IMR-90 (cell line): ENCODE measurements at regions not wholly inside any gene's neighbourhood (a gene's known extent, or its start where the extent isn't known, plus 50 kb on each side); places are given as distances from the start of the nearest gene placed in this dataset.

Experiments
- ATAC-seq: fragments of 200-7000 bp; cut with Tn5 transposase; 2 replicates; pipeline ENCODE4 v1.9.1; 2020; ENCODE audit warnings: low read depth, mild to moderate bottlenecking, moderate library complexity
- BruUV-seq: library from RNA; stranded (reverse); fragments of 400-500 nt; replicated peaks from 2 replicates; lab custom pipeline; 2021; lab: Mats Ljungman, UMichigan
- CTCF ChIA-PET: fragments of 300-600 bp; formaldehyde crosslinking; extraction: SDS; loops from one replicate; lab custom pipeline; 2021; ENCODE audit warnings: antibody characterized with exemption; lab: Yijun Ruan, JAX
- POLR2A ChIA-PET: fragments of 300-600 bp; sonication (Branson Sonifier 250); formaldehyde crosslinking; loops from one replicate; lab custom pipeline; 2022; ENCODE audit warnings: antibody characterized with exemption; ENCODE audit not compliant: unreplicated experiment; lab: Charles Lee
- DNase-seq: peaks from one replicate; pipeline ENCODE4 v3.0.0; 2013
- H2AFZ ChIP-seq: replicated peaks from 2 replicates; pipeline ENCODE3; 2013; ENCODE audit warnings: low read length, mild to moderate bottlenecking; ENCODE audit not compliant: poor library complexity
- H2AK5ac ChIP-seq: 2 replicates; pipeline ENCODE4 v1.6.1; 2013; ENCODE audit warnings: low read depth, low read length, inconsistent platforms
- H2AK9ac ChIP-seq: replicated peaks from 2 replicates; pipeline ENCODE3; 2013; ENCODE audit warnings: mild to moderate bottlenecking, low read depth, low read length, moderate library complexity; ENCODE audit not compliant: poor library complexity
- H2BK120ac ChIP-seq: 2 replicates; pipeline ENCODE4 v1.6.1; 2013; ENCODE audit warnings: low read depth, low read length, inconsistent platforms
- H2BK15ac ChIP-seq: 3 replicates; pipeline ENCODE4 v1.6.1; 2013; ENCODE audit warnings: low read depth, low read length, inconsistent platforms
- H2BK20ac ChIP-seq: 2 replicates; pipeline ENCODE4 v1.6.1; 2013; ENCODE audit warnings: low read depth, mild to moderate bottlenecking, inconsistent platforms, low read length, moderate library complexity
- H2BK5ac ChIP-seq: 2 replicates; pipeline ENCODE4 v1.6.1; 2013; ENCODE audit warnings: mild to moderate bottlenecking, low read depth, low read length, inconsistent platforms; ENCODE audit not compliant: poor library complexity, severe bottlenecking
- H3K14ac ChIP-seq: replicated peaks from 2 replicates; pipeline ENCODE4 v1.6.1; 2013; ENCODE audit warnings: low read depth, low read length, inconsistent platforms
- H3K18ac ChIP-seq: 2 replicates; pipeline ENCODE4 v1.6.1; 2013; ENCODE audit warnings: low read depth, low read length, control low read depth
- H3K23ac ChIP-seq: 2 replicates; pipeline ENCODE4 v1.6.1; 2013; ENCODE audit warnings: low read depth, low read length, inconsistent platforms
- H3K27ac ChIP-seq: 2 replicates; pipeline ENCODE4 v1.5.1; 2013; ENCODE audit warnings: mild to moderate bottlenecking, control low read depth, low read length; ENCODE audit not compliant: insufficient read depth
- H3K27me3 ChIP-seq: 2 replicates; pipeline ENCODE4 v1.6.1; 2013; ENCODE audit warnings: low read length; ENCODE audit not compliant: control insufficient read depth, insufficient read depth
- H3K36me3 ChIP-seq: 2 replicates; pipeline ENCODE4 v1.6.1; 2013; ENCODE audit warnings: low read length, mixed read lengths; ENCODE audit not compliant: control insufficient read depth, insufficient read depth
- H3K4ac ChIP-seq: 2 replicates; pipeline ENCODE4 v1.6.1; 2013; ENCODE audit warnings: low read depth, low read length, inconsistent platforms
- H3K4me1 ChIP-seq: 2 replicates; pipeline ENCODE4 v1.6.1; 2013; ENCODE audit warnings: low read length, mixed read lengths; ENCODE audit not compliant: control insufficient read depth, insufficient read depth
- H3K4me2 ChIP-seq: 2 replicates; pipeline ENCODE4 v1.6.1; 2013; ENCODE audit warnings: low read depth, mild to moderate bottlenecking, control low read depth, low read length, moderate library complexity
- H3K4me3 ChIP-seq: 2 replicates; pipeline ENCODE4 v1.5.1; 2013; ENCODE audit warnings: low read depth, mild to moderate bottlenecking, control low read depth, low read length, moderate library complexity; ENCODE audit not compliant: insufficient read depth
- H3K56ac ChIP-seq: 2 replicates; pipeline ENCODE4 v1.6.1; 2013; ENCODE audit warnings: low read length, inconsistent platforms; ENCODE audit not compliant: insufficient read depth; ENCODE audit errors: extremely low read depth
- H3K79me1 ChIP-seq, 2 experiments: 2 replicates each; pipeline ENCODE4 v1.6.1; 2013; ENCODE audit warnings: low read length in 2 of 2, inconsistent platforms in 1 of 2, low read depth in 1 of 2
- H3K9ac ChIP-seq: 2 replicates; pipeline ENCODE4 v1.6.1; 2013; ENCODE audit warnings: low read depth, low read length, control low read depth
- H3K9me1 ChIP-seq: 2 replicates; pipeline ENCODE4 v1.6.1; 2013; ENCODE audit warnings: low read length, inconsistent platforms; ENCODE audit not compliant: insufficient read depth
- H3K9me3 ChIP-seq: 2 replicates; pipeline ENCODE4 v1.6.1; 2013; ENCODE audit warnings: low read length; ENCODE audit not compliant: control insufficient read depth, insufficient read depth
- H4K20me1 ChIP-seq: 2 replicates; pipeline ENCODE4 v1.6.1; 2013; ENCODE audit warnings: low read length, inconsistent platforms; ENCODE audit not compliant: insufficient read depth
- H4K5ac ChIP-seq: 2 replicates; pipeline ENCODE4 v1.6.1; 2013; ENCODE audit warnings: mild to moderate bottlenecking, low read depth, low read length, control low read depth
- H4K8ac ChIP-seq, 2 experiments: 2 replicates each; pipeline ENCODE4 v1.6.1; 2013; ENCODE audit warnings: low read depth in 2 of 2, low read length in 2 of 2, control low read depth in 1 of 2, inconsistent platforms in 1 of 2
- H4K91ac ChIP-seq: 2 replicates; pipeline ENCODE4 v1.6.1; 2013; ENCODE audit warnings: low read depth, low read length, inconsistent platforms; ENCODE audit not compliant: insufficient read depth
- MXI1 ChIP-seq: IDR thresholded peaks from 2 replicates; pipeline ENCODE4 v1.6.1; 2012; ENCODE audit warnings: low read depth, mild to moderate bottlenecking, low read length, moderate library complexity, borderline replicate concordance
- NFE2L2 ChIP-seq: fragments of 150-350 bp; IDR thresholded peaks from 2 replicates; pipeline ENCODE4 v1.6.1; 2016; ENCODE audit warnings: low read depth, mild to moderate bottlenecking, low read length
- POLR2A ChIP-seq: IDR thresholded peaks from 2 replicates; pipeline ENCODE4 v1.6.1; 2012; ENCODE audit warnings: mild to moderate bottlenecking, low read depth, low read length
- WGBS, 2 experiments: methylation state at CpG; one replicate each; pipeline versions ENCODE4 v1.1.5 to v1.1.7; 2013; ENCODE audit warnings: missing lambda C conversion rate in 2 of 2; ENCODE audit not compliant: insufficient read length in 1 of 2; ENCODE audit errors: extremely low coverage in 2 of 2; 5-methylcytosine and 5-hydroxymethylcytosine counted together
- dilution Hi-C: fragments of 300-500 bp; cut with HindIII; formaldehyde crosslinking; loops from one replicate; pipeline ENCODE4 v1.14.3; 2018; ENCODE audit warnings: low sequenced_read_pairs; ENCODE audit not compliant: unreplicated experiment
- in situ Hi-C: fragments of 300-500 bp; cut with MboI; formaldehyde crosslinking; loops from 3 replicates; pipeline ENCODE4 v1.14.3; 2019; ENCODE audit warnings: low sequenced_read_pairs, inconsistent platforms, mixed read lengths
- intact Hi-C: fragments of 100-400 bp; cut with micrococcal nuclease; formaldehyde crosslinking; loops from 2 replicates; pipeline ENCODE4 v1.10.0; 2022

DNA sequence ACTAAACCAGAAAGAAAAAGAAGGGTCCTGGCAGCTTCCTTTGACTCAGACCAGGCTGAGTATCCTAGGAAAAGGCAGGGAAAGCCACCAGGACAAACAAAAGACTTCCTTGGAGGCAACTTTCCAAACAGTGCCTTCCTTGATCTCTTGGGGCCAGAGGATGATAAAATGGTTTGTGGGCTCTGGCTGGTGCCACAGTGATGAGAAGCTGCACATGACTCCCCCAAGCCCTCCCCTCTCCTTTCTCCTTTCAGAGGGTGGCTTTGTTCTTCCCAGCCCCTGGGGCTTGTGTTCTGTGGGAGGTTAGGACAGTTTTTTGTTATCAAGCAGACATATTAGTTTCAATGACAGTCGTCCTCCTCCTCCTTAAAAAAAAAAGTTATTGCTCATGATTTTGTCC lies 183.2 kb downstream of the SEM1 start:
- Histone ChIP-seq H4K8ac (no peak overlapping the region), H3K9ac (no peak overlapping the region), H3K23ac (no peak overlapping the region), H3K9me1 (no peaks in the 10 kb centered on the region), H3K9me3 (no peaks in the 10 kb centered on the region), H2BK20ac (no peak overlapping the region), H3K27me3 (no peaks in the 10 kb centered on the region), H2BK15ac (no peak overlapping the region), H3K14ac (no peak overlapping the region), H2AK5ac (no peak overlapping the region), H2BK120ac (no peak overlapping the region), H4K91ac (no peak overlapping the region), H3K4me2 (no peak overlapping the region), H3K4ac (no peak overlapping the region), H3K4me3 (no peak overlapping the region), H3K36me3 (no peaks in the 10 kb centered on the region), H3K4me1 (no peaks in the 10 kb centered on the region), H3K18ac (no peak overlapping the region), H2AK9ac (no peak overlapping the region), H4K20me1 (no peaks in the 10 kb centered on the region), H3K79me1 (no peaks in the 10 kb centered on the region), H4K5ac (no peak overlapping the region), H2AFZ (no peak overlapping the region), H3K27ac (no peak overlapping the region), H3K56ac (no peak overlapping the region), H2BK5ac (no peak overlapping the region)
- POLR2A ChIA-PET, result no interaction called here
- no CpG with 5 or more reads among the region's 1 CpG for WGBS, 2 experiments
- CTCF ChIA-PET, result interaction anchor here (0.6 kb wide), 1 partner anchor 32 kb away, joined by 3 read pairs; no protein-coding TSS in a partner anchor
- no peak for TF ChIP-seq POLR2A
- TF ChIP-seq MXI1, result no peak
- TF ChIP-seq NFE2L2, result no peak
- intact Hi-C loops (no loop called here), in situ Hi-C loops (no loop called here), dilution Hi-C loops (no loop called here)
- BruUV-seq, result no TSS peak
- no peak for ATAC-seq
- no peak for DNase-seq
